ENCODE measurements at regions not wholly inside any gene's neighbourhood (a gene's known extent, or its start where the extent isn't known, plus 50 kb on each side); places are given as distances from the start of the nearest gene placed in this dataset.

- TF ChIP-seq CTCF (IDR thresholded peaks at IDR 0.05) (no peak), REST (IDR thresholded peaks at IDR 0.05; ENCODE audit: insufficient read depth in 1 of 2, low read depth in 2 of 2, low read length in 1 of 2) (no peak), SIN3A (IDR thresholded peaks at IDR 0.05; ENCODE audit: borderline replicate concordance, insufficient read depth, low read depth, low read length) (no peak), POLR2AphosphoS5 (IDR thresholded peaks at IDR 0.05; ENCODE audit: low read depth, low read length) (no peak)
These were observed 733.9 kb upstream of the EPHA5 start for GRCh38 chr4:66404141-66404540.

All from Panc1 (cell line).